Left lung (tissue), 4 donors: ENCODE measurements at regions not wholly inside any gene's neighbourhood (a gene's known extent, or its start where the extent isn't known, plus 50 kb on each side); places are given as distances from the start of the nearest gene placed in this dataset.

ENCODE experiments used
- ATAC-seq: fragments of 200-7000 bp; cut with Tn5 transposase; one replicate; pipeline ENCODE4 v1.9.1; 2020; ENCODE audit warnings: moderate library complexity
- DNase-seq, 4 donors: peaks; one replicate each; pipeline ENCODE4 v3.0.0-alpha.2; 2013 to 2020
- H3K27ac ChIP-seq, 2 donors: fragments of 200-600 bp; sonication (generic) in 1 of 2; one replicate each; pipeline versions ENCODE4 v1.5.0 to v1.8.0; 2020 to 2021
- H3K27me3 ChIP-seq, 2 donors: fragments of 200-600 bp; sonication (generic) in 1 of 2; one replicate each; pipeline versions ENCODE4 v1.5.0 to v1.8.0; 2020 to 2021
- H3K36me3 ChIP-seq, 2 donors: fragments of 200-600 bp; sonication (generic) in 1 of 2; one replicate each; pipeline versions ENCODE4 v1.5.0 to v1.8.0; 2020 to 2021
- H3K4me1 ChIP-seq, 2 donors: fragments of 200-600 bp; one replicate each; pipeline ENCODE4 v1.8.0; 2021
- H3K4me3 ChIP-seq, 2 donors: fragments of 200-600 bp; sonication (generic) in 1 of 2; one replicate each; pipeline versions ENCODE4 v1.5.0 to v1.8.0; 2020 to 2021; ENCODE audit warnings: mild to moderate bottlenecking in 1 of 2
- H3K9me3 ChIP-seq, 2 donors: fragments of 200-600 bp; sonication (generic) in 1 of 2; one replicate each; pipeline versions ENCODE4 v1.5.0 to v1.8.0; 2020 to 2021
- CTCF ChIP-seq, 2 donors: fragments of 200-600 bp; sonication (generic) in 1 of 2; IDR thresholded peaks; one replicate each; pipeline versions ENCODE4 v1.5.0 to v1.8.0; 2021; ENCODE audit warnings: antibody characterized with exemption in 2 of 2
- intact Hi-C, 2 donors: fragments of 100-400 bp; cut with DNase I; formaldehyde crosslinking; loops; one replicate each; pipeline versions ENCODE4 v1.11.2 to v1.14.2; 2022
- donor health status: DM: no; HTN: yes; CAD: no.
- donor health status: DM: no; HTN: no; CAD: no.

GRCh38 chr21:26669215-26669764, 96.2 kb upstream of the CYYR1 start:
- DNase-seq: peak in 1 of 4 donors; percentile 22
- no peak for TF ChIP-seq CTCF (IDR thresholded peaks at IDR 0.05)
- Histone ChIP-seq H3K36me3 (no peaks in the 10 kb centered on the region), H3K27ac (no peak overlapping the region), H3K27me3 (no peaks in the 10 kb centered on the region), H3K4me1 (no peaks in the 10 kb centered on the region), H3K9me3 (peaks cover 0 to 19% of the 10 kb centered on the region in 2 donors), H3K4me3 (no peak overlapping the region)
- no peak for ATAC-seq
- intact Hi-C loops: no loop called here

- DNase-seq (no peak), ATAC-seq (no peak)
- no peaks in the 10 kb centered on the region for H3K4me1 ChIP-seq
- no peaks in the 10 kb centered on the region for H3K27me3 ChIP-seq
- H3K36me3 ChIP-seq: no peaks in the 10 kb centered on the region
- TF ChIP-seq CTCF (IDR thresholded peaks at IDR 0.05): no peak
- no peak overlapping the region for H3K4me3 ChIP-seq
- intact Hi-C loops: no loop called here
- H3K9me3 ChIP-seq: peaks cover 0 to 16% of the 10 kb centered on the region in 2 donors
- H3K27ac ChIP-seq: no peak overlapping the region
Measured at GRCh38 chr21:26659757-26660156, 86.7 kb upstream of the CYYR1 start.

GRCh38 chr21:26659182-26659581, 86.1 kb upstream of the CYYR1 start:
- H3K4me3 ChIP-seq: no peak overlapping the region
- ATAC-seq (no peak), DNase-seq (no peak)
- H3K36me3 ChIP-seq: no peaks in the 10 kb centered on the region
- no peaks in the 10 kb centered on the region for H3K27me3 ChIP-seq
- intact Hi-C loops: no loop called here
- no peak for TF ChIP-seq CTCF (IDR thresholded peaks at IDR 0.05)
- no peak overlapping the region for H3K27ac ChIP-seq
- peaks cover 0 to 16% of the 10 kb centered on the region in 2 donors for H3K9me3 ChIP-seq
- H3K4me1 ChIP-seq: no peaks in the 10 kb centered on the region

- TF ChIP-seq CTCF (IDR thresholded peaks at IDR 0.05): no peak
- Histone ChIP-seq H3K27ac (no peak overlapping the region), H3K4me3 (no peak overlapping the region), H3K4me1 (no peaks in the 10 kb centered on the region), H3K36me3 (no peaks in the 10 kb centered on the region), H3K27me3 (no peaks in the 10 kb centered on the region), H3K9me3 (peaks cover 0 to 13% of the 10 kb centered on the region in 2 donors)
- DNase-seq (no peak), ATAC-seq (no peak)
- intact Hi-C loops: no loop called here
Measured at GRCh38 chr21:26655460-26655859, 82.4 kb upstream of the CYYR1 start.

GRCh38 chr21:26653430-26653829, 80.3 kb upstream of the CYYR1 start:
- Histone ChIP-seq H3K36me3 (no peaks in the 10 kb centered on the region), H3K4me1 (no peaks in the 10 kb centered on the region), H3K27ac (no peak overlapping the region), H3K9me3 (peaks cover 0 to 4% of the 10 kb centered on the region in 2 donors), H3K27me3 (no peaks in the 10 kb centered on the region), H3K4me3 (no peak overlapping the region)
- DNase-seq: no peak
- intact Hi-C loops: no loop called here
- ATAC-seq: no peak
- no peak for TF ChIP-seq CTCF (IDR thresholded peaks at IDR 0.05)
